PC-3 (cell line): ENCODE measurements at regions not wholly inside any gene's neighbourhood (a gene's known extent, or its start where the extent isn't known, plus 50 kb on each side); places are given as distances from the start of the nearest gene placed in this dataset.

Source experiments
- EZH2 ChIP-seq: fragments of 300-600 bp; sonication (generic); IDR thresholded peaks from one replicate; pipeline ENCODE4 v1.6.1; 2017; ENCODE audit warnings: antibody characterized with exemption, mild to moderate bottlenecking, low read length; ENCODE audit not compliant: unreplicated experiment
- EZH2phosphoT487 ChIP-seq: fragments of 300-600 bp; sonication (generic); IDR thresholded peaks from 2 replicates; pipeline ENCODE4 v1.6.1; 2018; ENCODE audit warnings: mild to moderate bottlenecking, antibody characterized with exemption, low read length, borderline replicate concordance
- TF ChIP-seq, protein P1 (sequence below): fragments of 300-600 bp; sonication (generic); conservative IDR thresholded peaks from 2 replicates; pipeline ENCODE4 v1.5.1; 2017; ENCODE audit warnings: antibody characterized with exemption, low read depth, mild to moderate bottlenecking, low read length

DNA sequence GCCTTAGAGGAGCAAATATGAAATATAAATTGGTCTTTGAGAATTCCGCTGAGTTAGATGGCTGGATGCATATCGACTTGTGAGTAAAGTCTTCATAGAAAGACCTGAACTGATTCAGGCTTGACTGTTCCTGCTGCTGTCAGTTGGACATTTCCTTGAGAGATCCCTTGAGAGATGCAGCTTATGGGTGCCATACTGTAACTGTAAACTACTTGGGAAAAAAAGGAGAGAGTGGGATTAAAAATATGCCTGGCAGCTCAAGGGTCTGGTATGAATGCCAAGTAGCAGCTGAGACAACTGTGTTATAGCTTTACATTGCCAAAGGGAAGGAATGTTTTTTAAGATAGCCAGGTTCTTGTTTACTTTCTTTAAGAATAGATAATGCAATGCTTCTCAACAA lies 926.6 kb downstream of the EPHA3 start:
- TF ChIP-seq, protein P1, sequence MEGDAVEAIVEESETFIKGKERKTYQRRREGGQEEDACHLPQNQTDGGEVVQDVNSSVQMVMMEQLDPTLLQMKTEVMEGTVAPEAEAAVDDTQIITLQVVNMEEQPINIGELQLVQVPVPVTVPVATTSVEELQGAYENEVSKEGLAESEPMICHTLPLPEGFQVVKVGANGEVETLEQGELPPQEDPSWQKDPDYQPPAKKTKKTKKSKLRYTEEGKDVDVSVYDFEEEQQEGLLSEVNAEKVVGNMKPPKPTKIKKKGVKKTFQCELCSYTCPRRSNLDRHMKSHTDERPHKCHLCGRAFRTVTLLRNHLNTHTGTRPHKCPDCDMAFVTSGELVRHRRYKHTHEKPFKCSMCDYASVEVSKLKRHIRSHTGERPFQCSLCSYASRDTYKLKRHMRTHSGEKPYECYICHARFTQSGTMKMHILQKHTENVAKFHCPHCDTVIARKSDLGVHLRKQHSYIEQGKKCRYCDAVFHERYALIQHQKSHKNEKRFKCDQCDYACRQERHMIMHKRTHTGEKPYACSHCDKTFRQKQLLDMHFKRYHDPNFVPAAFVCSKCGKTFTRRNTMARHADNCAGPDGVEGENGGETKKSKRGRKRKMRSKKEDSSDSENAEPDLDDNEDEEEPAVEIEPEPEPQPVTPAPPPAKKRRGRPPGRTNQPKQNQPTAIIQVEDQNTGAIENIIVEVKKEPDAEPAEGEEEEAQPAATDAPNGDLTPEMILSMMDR = no peak
- TF ChIP-seq EZH2 = no peak
- TF ChIP-seq EZH2phosphoT487 = no peak
